HG03095 (cell line): ENCODE measurements at regions not wholly inside any gene's neighbourhood (a gene's known extent, or its start where the extent isn't known, plus 50 kb on each side); places are given as distances from the start of the nearest gene placed in this dataset.

ENCODE experiments used
- ATAC-seq: cut with Tn5 transposase; IDR thresholded peaks from one replicate; pipeline ENCODE4 v1.9.1; 2021; ENCODE audit warnings: moderate library complexity; ENCODE audit not compliant: unreplicated experiment

GRCh38 chr21:25425156-25425555 is 182.1 kb downstream of the MRPL39 start:
- no peak for ATAC-seq

DNA sequence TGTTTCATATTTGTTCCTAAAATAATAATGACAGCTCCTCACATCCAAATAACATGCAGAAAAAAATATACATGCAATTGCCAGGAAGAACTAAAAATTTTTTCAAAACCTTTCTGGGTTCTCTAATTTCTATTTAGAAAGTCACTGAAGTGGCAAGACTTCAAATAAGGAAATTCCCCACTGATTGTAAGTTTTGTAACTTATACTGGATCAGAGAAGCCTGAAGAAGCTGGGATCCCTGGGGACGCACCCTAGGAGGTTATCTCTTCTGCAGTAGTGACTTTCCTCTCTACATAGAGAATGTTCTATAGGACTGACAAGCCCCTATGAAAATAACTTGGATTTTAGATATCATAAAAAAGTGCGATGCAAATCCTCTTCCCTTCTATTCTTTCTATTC is 182.6 kb downstream of the MRPL39 start:
- ATAC-seq = no peak

DNA sequence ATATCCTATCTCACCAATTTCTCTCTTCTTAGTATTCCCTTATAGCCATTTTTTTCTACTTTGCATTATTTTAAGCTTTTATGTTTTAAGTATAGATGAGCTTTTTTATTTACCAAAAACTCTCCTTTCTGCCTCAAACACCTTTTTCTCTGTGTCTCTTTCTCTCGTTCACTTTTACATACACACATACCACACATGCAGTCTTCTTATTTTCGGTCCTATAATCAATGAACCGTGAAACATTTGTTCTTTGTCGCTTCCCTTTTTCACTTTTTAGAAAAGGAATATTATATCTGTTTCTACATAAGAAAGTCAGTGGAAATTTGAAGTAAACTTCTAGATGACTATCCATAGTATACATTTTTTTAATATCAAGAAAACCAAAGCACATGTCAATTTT is 183.2 kb downstream of the MRPL39 start:
- no peak for ATAC-seq

- no peak for ATAC-seq
These were observed 184.4 kb downstream of the MRPL39 start for GRCh38 chr21:25422610-25423608.

- ATAC-seq = peak; percentile 61
These were observed 185.8 kb downstream of the MRPL39 start for GRCh38 chr21:25421321-25422028.

GRCh38 chr21:25420831-25421230 is 186.4 kb downstream of the MRPL39 start:
- no peak for ATAC-seq

- ATAC-seq = no peak
These were observed 190.6 kb downstream of the MRPL39 start for GRCh38 chr21:25416669-25417068.

DNA sequence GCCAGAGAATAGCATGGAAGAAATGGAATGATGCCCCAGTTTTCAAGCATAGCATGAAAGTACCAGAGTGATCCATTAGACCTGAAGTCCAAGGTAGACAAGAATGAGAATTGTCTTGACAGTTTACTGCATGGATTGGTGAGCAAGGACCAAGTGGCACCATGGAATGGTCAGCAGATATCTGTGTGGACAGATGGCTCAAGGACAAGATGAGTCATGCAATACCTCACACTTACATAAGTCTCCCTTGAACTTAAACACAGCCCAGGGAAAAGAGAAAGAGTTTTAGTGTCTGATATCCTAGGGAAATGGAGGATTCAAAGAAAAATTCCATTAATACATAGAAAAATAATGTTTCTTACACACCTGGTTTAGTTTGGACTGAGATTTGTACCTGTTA is 195.2 kb downstream of the MRPL39 start:
- no peak for ATAC-seq

DNA sequence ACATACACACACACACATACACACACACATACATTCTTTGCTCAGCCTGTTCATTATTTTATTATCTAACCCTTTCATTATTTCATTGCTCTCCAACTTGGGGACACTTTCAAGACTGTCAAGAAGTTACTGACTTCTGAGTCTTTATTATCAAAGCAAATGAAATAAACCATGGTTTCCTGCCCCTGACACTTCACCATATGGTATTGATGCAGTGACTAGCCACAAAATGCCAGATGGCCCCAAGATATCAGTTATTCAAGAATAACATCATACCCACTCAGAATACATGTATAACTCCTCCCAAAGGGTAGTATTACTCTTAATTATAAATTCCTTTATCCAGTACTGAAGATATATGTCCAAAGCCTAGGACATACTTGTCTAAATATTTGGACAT is 197.3 kb downstream of the MRPL39 start:
- no peak for ATAC-seq

GRCh38 chr21:25408666-25409065 is 198.6 kb downstream of the MRPL39 start:
- ATAC-seq = no peak

DNA sequence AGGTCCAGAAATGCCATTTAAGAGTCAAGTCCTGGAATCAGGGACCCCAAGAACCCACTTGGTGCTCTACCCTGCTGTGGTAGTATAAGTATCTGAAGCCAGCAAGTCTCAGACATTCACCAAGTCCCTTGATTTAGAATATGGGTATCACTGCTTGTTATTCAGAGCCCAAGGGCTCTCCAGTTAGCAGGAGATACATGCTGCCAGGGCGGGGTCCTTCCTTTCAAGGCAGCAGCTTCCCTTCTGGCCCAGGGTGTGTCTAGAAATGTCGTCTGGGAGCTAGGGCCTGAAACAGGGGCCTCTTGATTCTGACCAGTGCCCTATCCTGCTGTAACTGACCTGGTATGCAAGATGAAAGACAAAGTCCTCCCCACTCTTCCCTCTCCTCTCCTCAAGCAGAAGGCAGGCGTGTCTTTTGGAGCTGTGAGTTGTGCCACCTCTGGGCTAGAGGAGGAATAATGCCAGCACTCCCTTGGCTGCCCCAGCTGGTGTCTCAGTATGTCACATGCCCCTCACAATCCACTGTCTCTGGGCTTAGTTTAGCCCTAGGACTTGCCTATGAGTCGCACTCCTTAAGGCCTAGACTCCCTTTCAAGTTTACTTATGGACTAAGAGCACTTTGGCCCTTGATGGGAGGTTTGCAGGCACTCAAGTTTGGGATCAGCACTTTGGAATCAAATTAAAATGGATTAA is 200.2 kb downstream of the MRPL39 start:
- ATAC-seq = no peak

DNA sequence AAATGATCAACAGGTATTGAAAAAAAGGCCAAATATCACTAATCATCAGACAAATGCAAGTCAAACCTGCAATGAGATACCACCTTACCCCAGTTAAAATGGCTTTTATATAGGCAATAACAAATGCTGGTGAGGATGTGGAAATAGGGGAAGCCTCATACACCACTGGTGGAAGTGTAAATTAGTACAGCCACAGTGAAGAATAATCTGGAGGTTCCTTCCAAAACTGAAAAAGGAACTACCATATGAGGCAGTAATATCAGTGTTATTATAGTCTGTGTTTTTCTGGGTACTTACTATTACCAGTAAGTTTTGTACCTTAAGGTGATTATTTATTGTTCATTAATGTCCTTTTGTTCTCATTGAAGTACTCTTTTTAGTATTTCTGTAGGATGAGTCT is 201.3 kb downstream of the MRPL39 start:
- no peak for ATAC-seq

GRCh38 chr21:25402134-25402961 is 204.9 kb downstream of the MRPL39 start:
- ATAC-seq = no peak

- no peak for ATAC-seq
These were observed 206.9 kb downstream of the MRPL39 start for GRCh38 chr21:25400427-25400826.

GRCh38 chr21:25398630-25399029 is 208.7 kb downstream of the MRPL39 start:
- ATAC-seq = no peak

DNA sequence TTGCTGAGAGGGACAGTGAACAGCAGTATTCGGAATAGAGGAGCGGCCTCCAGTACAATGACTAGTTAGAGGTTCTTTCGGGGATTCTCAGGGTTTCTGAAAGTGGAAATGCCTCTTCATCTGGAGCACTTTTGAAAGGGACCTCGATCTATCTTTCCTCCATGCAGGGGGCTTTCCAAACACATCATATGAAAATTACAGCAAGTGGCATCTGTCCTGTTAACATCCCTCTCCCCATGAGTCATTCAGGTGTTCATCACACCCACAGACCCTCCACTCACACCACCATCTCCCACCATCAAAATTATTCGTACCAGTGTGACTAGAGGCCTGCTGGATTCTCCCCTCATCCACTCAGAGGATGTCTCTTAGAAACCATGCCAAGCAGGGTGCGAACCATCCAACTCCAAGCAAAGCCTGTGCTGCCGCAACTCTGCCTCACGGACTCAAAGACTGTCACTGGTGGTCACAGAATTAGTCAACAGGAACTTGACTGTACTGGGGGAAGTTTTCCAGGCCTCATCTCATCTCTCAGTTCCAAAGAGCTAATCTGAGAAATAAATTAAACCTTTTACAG is 211.1 kb downstream of the MRPL39 start:
- peak; percentile 87 for ATAC-seq

DNA sequence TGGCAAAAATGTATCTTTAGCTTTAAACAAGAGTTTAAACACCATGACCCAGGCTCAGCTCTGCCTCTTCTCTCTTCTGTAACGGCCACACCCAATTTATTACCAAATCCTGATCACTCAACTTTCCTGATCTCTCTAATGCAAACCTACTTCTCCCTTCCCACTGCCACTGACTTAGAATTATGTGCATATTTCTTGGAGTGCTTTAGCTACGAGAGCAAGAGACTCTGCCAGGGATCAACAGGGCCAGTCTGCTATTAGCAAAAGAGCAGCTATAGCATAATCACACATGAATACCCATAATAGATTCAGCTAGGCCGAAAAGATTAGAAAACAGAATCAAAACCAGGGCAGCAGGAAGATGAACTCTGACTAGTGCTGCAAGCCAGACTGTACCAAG is 215.5 kb downstream of the MRPL39 start:
- ATAC-seq = no peak

- no peak for ATAC-seq
These were observed 216.6 kb downstream of the MRPL39 start for GRCh38 chr21:25390701-25391100.

GRCh38 chr21:25387665-25388064 is 219.6 kb downstream of the MRPL39 start:
- no peak for ATAC-seq

DNA sequence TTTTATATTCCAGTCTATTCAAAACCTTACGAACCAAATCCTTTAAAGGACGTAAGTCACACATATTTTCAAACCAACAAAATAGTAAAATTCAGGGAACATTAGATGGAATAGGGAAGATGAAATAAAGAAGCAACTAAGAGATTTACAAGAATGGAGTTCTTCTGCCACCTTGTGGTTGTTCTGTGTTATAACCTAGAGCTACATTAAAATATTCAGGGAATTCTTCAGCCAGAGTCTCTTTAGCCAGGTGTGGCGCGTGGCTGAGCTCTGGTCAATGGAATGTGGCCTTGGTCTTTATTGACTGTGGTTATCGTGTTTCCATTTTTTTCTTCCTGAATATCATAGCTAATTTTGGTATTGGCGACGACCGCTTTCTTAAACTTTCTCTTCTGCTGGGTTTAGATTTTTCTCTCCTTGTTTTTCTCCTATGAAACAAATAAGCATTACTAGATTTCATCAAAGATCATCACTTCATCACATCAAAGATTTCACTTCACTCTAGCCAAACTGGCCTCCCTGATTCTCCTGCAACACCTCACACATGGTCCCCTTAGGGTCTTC is 221.3 kb downstream of the MRPL39 start:
- no peak for ATAC-seq
